Stomach (tissue), 8 donors: ENCODE measurements at regions not wholly inside any gene's neighbourhood (a gene's known extent, or its start where the extent isn't known, plus 50 kb on each side); places are given as distances from the start of the nearest gene placed in this dataset.
"Not testable (repeated sequence)": the region's sequence is repeated elsewhere in the genome, so short reads cannot be mapped to it uniquely, and the experiment has no call there.

ENCODE experiments used
- DNase-seq, 2 donors: peaks; one replicate each; pipeline versions ENCODE4 v3.0.0 to v3.0.0-alpha.2; 2013 to 2019
- H3K27ac ChIP-seq, 5 donors: fragments of 200-600 bp in 4 of 5; sonication (generic) in 4 of 5; one replicate each; pipeline ENCODE4 v1.5.1; 2013 to 2019; ENCODE audit warnings: mild to moderate bottlenecking in 1 of 5, moderate library complexity in 1 of 5
- H3K27me3 ChIP-seq, 3 donors: fragments of 200-600 bp; sonication (generic); one replicate each; pipeline ENCODE4 v1.5.1; 2017 to 2019; ENCODE audit warnings: mixed run types in 1 of 3
- H3K36me3 ChIP-seq, 4 donors: fragments of 200-600 bp; sonication (generic); 1 replicate in 3 of 4; 2 replicates in 1 of 4; pipeline ENCODE4 v1.5.1; 2016 to 2019
- H3K4me1 ChIP-seq, 4 donors: fragments of 200-600 bp; sonication (generic); one replicate each; pipeline ENCODE4 v1.5.1; 2016 to 2019
- H3K4me3 ChIP-seq, 4 donors: fragments of 200-600 bp; sonication (generic) in 3 of 4; one replicate each; pipeline ENCODE4 v1.5.1; 2016 to 2019; ENCODE audit warnings: mild to moderate bottlenecking in 1 of 4
- H3K9me3 ChIP-seq, 4 donors: fragments of 200-600 bp; sonication (generic); one replicate each; pipeline ENCODE4 v1.5.1; 2016 to 2019
- CTCF ChIP-seq, 7 experiments: fragments of 450-650 bp in 4 of 7; fragments of 200-600 bp in 3 of 7; sonication (generic) in 3 of 7; IDR thresholded peaks; one replicate each; pipeline ENCODE4 v1.5.1; 2016 to 2019; ENCODE audit warnings: antibody characterized with exemption in 7 of 7, control low read depth in 2 of 7, mild to moderate bottlenecking in 1 of 7
- EP300 ChIP-seq: sonication (generic); formaldehyde crosslinking; IDR thresholded peaks from one replicate; pipeline ENCODE4 v1.6.1; 2017; ENCODE audit warnings: antibody characterized with exemption
- POLR2A ChIP-seq, 4 donors: fragments of 450-650 bp; IDR thresholded peaks; one replicate each; pipeline ENCODE4 v1.6.1; 2016; ENCODE audit warnings: antibody characterized with exemption in 4 of 4, control low read depth in 2 of 4, mild to moderate bottlenecking in 1 of 4, moderate library complexity in 1 of 4
- POLR2AphosphoS5 ChIP-seq, 3 donors: sonication (generic); formaldehyde crosslinking; IDR thresholded peaks; one replicate each; pipeline ENCODE4 v1.6.1; 2016; ENCODE audit warnings: antibody characterized with exemption in 3 of 3
- WGBS, 5 donors: extraction: QIAGEN DNeasy Blood & Tissue Kit in 3 of 5; methylation state at CpG; one replicate each; pipeline versions ENCODE4 v1.1.5 to v1.1.7; 2013 to 2018; 5-methylcytosine and 5-hydroxymethylcytosine counted together
- intact Hi-C: fragments of 100-400 bp; cut with DNase I; formaldehyde crosslinking; loops from one replicate; pipeline ENCODE4 v1.15.1; 2023; ENCODE audit warnings: low total_unique reads
- donor health status: healthy with polysubstance abuse.
- donor health status: Bipolar disorder and iron deficiency.
- donor health status: healthy.

DNA sequence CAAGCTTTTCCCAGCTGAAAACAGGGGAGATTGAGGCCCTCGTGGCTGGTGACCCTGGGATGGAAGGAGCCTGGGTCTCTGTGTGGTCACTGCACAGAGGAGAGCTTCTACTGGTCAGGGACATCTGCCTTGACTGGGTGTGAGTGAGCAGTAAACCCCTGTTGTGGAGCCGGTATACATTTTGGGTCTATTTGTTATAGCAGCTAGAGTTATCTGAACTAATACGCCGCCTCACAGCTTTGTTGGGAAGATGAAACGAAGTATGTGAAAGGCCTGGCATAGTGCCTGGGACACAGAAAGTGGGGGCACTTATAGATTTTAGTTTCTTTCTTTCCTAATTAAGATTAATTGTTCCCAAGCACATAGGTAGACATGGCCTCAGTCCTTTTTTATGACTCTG, 72.2 kb upstream of the HPCAL1 start:
- H3K27me3 ChIP-seq, result no peaks in the 10 kb centered on the region
- no peak for TF ChIP-seq EP300
- no peak for TF ChIP-seq POLR2A (IDR thresholded peaks at IDR 0.05)
- TF ChIP-seq CTCF (IDR thresholded peaks at IDR 0.05), result no peak
- TF ChIP-seq POLR2AphosphoS5 (IDR thresholded peaks at IDR 0.05), result no peak
- 93 to 96% (median 95%) methylated on average over 5 of the region's 5 CpGs for WGBS, 5 donors
- no peak overlapping the region for H3K4me3 ChIP-seq
- intact Hi-C loops, result no loop called here
- H3K4me1 ChIP-seq, result peaks cover 31 to 35% (median 32%) of the 10 kb centered on the region in 4 donors
- no peaks in the 10 kb centered on the region for H3K9me3 ChIP-seq
- no peak for DNase-seq
- no peak overlapping the region for H3K27ac ChIP-seq
- no peaks in the 10 kb centered on the region for H3K36me3 ChIP-seq

- WGBS, 5 donors, result 91 to 96% (median 95%) methylated on average over 11 of the region's 11 CpGs
- H3K27ac ChIP-seq, H3K4me3 ChIP-seq, H3K36me3 ChIP-seq, intact Hi-C loops, DNase-seq, H3K9me3 ChIP-seq, H3K27me3 ChIP-seq: not testable (repeated sequence)
- peaks cover 28 to 31% (median 28%) of the 10 kb centered on the region in 4 donors for H3K4me1 ChIP-seq
These were observed 71.8 kb upstream of the HPCAL1 start for GRCh38 chr2:10230921-10231320.

DNA sequence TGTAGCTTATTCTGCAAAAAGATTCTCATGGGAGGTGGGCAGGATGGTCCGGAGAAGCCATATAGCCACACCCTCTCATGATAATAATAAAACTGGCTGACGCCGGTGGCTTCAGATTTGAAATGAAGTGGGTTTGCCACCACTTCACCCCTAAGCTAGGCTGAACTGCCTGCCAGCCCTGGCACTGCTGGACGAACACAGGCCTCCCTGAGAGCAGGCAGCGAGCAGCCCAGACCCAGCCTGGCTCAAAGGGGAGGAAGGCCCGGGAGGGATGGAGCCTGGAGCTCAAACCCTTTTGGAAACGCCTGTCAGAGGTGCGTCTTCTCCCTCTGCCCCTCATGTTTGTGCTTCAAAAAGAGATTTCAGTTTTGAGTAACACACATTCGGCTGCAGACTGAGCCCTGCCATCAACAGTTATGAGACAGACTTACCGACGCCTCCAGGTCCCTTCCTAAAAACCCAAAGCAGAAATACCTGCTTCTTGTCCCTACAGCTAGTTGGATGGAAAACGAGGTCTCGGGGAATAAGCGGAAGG, 71.1 kb upstream of the HPCAL1 start:
- Histone ChIP-seq H3K4me3 (no peak overlapping the region), H3K27ac (no peak overlapping the region), H3K36me3 (no peaks in the 10 kb centered on the region), H3K4me1 (peaks cover 24 to 28% (median 26%) of the 10 kb centered on the region in 4 donors), H3K27me3 (no peaks in the 10 kb centered on the region), H3K9me3 (no peaks in the 10 kb centered on the region)
- intact Hi-C loops, result no loop called here
- DNase-seq, result no peak
- 89 to 90% (median 90%) methylated on average over 14 of the region's 14 CpGs for WGBS, 5 donors
- no peak for TF ChIP-seq POLR2A (IDR thresholded peaks at IDR 0.05)
- TF ChIP-seq CTCF (IDR thresholded peaks at IDR 0.05), result no peak
- no peak for TF ChIP-seq POLR2AphosphoS5 (IDR thresholded peaks at IDR 0.05)
- TF ChIP-seq EP300, result no peak

DNA sequence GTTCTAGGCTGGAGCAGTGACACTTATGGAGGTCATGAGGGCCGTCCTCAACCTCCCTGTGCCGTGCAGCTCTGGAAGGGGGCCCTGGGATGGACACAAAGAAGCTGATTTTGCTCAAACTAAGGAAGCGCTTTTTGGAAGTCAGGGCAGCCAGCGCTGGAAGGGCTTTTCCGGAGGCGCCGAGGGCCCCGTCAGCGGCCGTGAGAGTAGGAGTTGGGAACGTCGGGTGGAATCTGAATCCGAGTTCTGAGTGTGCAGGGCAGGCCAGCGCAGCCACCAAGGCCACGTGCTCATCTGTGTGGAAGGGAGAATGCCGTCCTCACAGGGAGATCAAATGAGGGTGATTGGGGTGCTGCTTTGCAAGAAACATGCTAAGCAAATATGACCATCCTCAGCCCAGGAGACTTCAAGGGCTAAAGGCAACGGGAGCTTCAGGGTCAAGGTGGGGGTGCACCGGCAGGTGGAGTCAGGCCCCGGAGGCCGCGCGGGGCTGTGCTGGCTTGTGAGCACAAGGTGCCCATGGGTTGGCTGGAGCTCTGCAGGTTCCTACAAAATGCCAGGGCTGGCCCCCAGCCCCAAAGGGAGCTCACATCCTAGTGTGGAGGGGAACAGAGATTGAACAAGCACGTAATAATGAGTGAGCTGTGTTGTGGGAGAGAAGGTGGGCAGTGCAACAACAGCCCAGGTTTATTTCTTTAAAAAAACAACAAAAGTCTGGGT, 70.4 kb upstream of the HPCAL1 start:
- Histone ChIP-seq H3K27ac (no peak overlapping the region), H3K4me1 (peaks cover 17 to 24% (median 21%) of the 10 kb centered on the region in 4 donors), H3K9me3 (no peaks in the 10 kb centered on the region), H3K27me3 (no peaks in the 10 kb centered on the region), H3K4me3 (no peak overlapping the region), H3K36me3 (no peaks in the 10 kb centered on the region)
- TF ChIP-seq POLR2AphosphoS5 (IDR thresholded peaks at IDR 0.05), result no peak
- TF ChIP-seq EP300, result no peak
- no peak for TF ChIP-seq POLR2A (IDR thresholded peaks at IDR 0.05)
- TF ChIP-seq CTCF (IDR thresholded peaks at IDR 0.05), result no peak
- intact Hi-C loops, result no loop called here
- 89 to 96% (median 93%) methylated on average over 23 of the region's 23 CpGs for WGBS, 5 donors
- DNase-seq, result no peak
